Cardiac fibroblast (primary cell): ENCODE measurements at regions not wholly inside any gene's neighbourhood (a gene's known extent, or its start where the extent isn't known, plus 50 kb on each side); places are given as distances from the start of the nearest gene placed in this dataset.

Experiments used
- DNase-seq, 2 donors: peaks; one replicate each; pipeline versions ENCODE4 v3.0.0 to v3.0.0-alpha.2; 2010; ENCODE audit warnings: low read depth in 2 of 2
- H3K4me3 ChIP-seq, 2 donors: replicated peaks in 1 of 2; 1 replicate in 1 of 2; 2 replicates in 1 of 2; pipeline ENCODE4 v1.5.1; 2011; ENCODE audit warnings: low read depth in 2 of 2, low read length in 2 of 2, mild to moderate bottlenecking in 2 of 2, moderate library complexity in 1 of 2
- CTCF ChIP-seq: IDR thresholded peaks from one replicate; pipeline ENCODE4 v1.5.1; 2011; ENCODE audit warnings: low read depth, mild to moderate bottlenecking, low read length, inconsistent platforms

GRCh38 chrX:11996810-11997209 is 141.5 kb upstream of the FRMPD4 start:
- DNase-seq = no peak
- H3K4me3 ChIP-seq = no peak overlapping the region
- no peak for TF ChIP-seq CTCF

GRCh38 chrX:11998944-11999343 is 139.3 kb upstream of the FRMPD4 start:
- H3K4me3 ChIP-seq = no peak overlapping the region
- DNase-seq = no peak
- no peak for TF ChIP-seq CTCF

GRCh38 chrX:12002876-12003275 is 135.4 kb upstream of the FRMPD4 start:
- no peak for TF ChIP-seq CTCF
- no peak for DNase-seq
- H3K4me3 ChIP-seq = no peak overlapping the region

GRCh38 chrX:12007881-12008280 is 130.4 kb upstream of the FRMPD4 start:
- peak; percentile 70 to 86 for DNase-seq
- TF ChIP-seq CTCF = no peak
- no peak overlapping the region for H3K4me3 ChIP-seq

GRCh38 chrX:12010436-12010835 is 127.8 kb upstream of the FRMPD4 start:
- no peak overlapping the region for H3K4me3 ChIP-seq
- TF ChIP-seq CTCF = no peak
- no peak for DNase-seq

- no peak for TF ChIP-seq CTCF
- H3K4me3 ChIP-seq = no peak overlapping the region
- peak in 1 of 2 donors; percentile 79 for DNase-seq
These were observed 127.2 kb upstream of the FRMPD4 start for GRCh38 chrX:12011075-12011474.

GRCh38 chrX:12013211-12013618 is 125.1 kb upstream of the FRMPD4 start:
- peak; percentile 21 to 58 for DNase-seq
- TF ChIP-seq CTCF = no peak
- H3K4me3 ChIP-seq = no peak overlapping the region
